ENCODE measurements at regions not wholly inside any gene's neighbourhood (a gene's known extent, or its start where the extent isn't known, plus 50 kb on each side); places are given as distances from the start of the nearest gene placed in this dataset.

DNA sequence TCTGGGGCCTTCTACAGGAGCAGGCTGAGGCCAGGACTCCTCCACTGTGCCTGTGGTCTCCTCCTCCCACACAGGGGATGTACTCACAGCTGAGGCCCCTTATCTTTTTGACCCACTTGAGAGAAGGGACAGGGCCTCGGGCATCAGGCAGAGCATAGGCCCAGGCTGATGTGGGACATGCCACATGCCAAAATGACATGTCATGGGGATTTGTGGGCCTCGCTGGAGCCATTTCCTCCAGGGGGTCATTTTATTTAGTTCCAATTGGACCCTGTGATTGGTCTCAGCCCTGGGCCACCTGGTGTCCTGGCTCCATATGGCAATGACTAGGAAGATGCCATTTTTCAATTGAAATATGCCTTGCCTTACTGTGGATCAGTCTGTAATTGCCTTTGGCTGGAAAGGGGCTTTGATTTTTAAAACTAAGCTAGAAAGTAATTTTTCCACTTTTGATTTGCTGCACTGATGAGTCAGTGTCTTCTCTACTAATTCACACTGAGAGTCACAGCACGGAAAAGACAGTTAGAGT lies 171.1 kb upstream of the NAV2 start:
- ChIA-PET POLR2A (no interaction called here), CTCF (interaction anchor here (1.6 to 1.7 kb wide), 2 partner anchors 13 to 283 kb away, joined by 3 to 5 read pairs; no protein-coding TSS in a partner anchor)
- Histone ChIP-seq H2AFZ (ENCODE audit: low read depth, low read length) (no peak overlapping the region), H3K9ac (replicated peaks; ENCODE audit: extremely low read depth, insufficient read depth, low read length) (no peak overlapping the region), H3K4me2 (ENCODE audit: insufficient read depth, low read length) (no peak overlapping the region), H3K9me1 (replicated peaks; ENCODE audit: control insufficient read depth, extremely low read depth, insufficient read depth, low read length) (no peaks in the 10 kb centered on the region), H3K9me3 (replicated peaks; ENCODE audit: control insufficient read depth, insufficient read depth, low read length) (no peaks in the 10 kb centered on the region), H3K4me3 (replicated peaks in 1 of 3; ENCODE audit: insufficient read depth in 1 of 3, low read depth in 1 of 3, low read length in 3 of 3) (no peak overlapping the region), H3K27ac (ENCODE audit: insufficient read depth, low read depth, low read length) (no peak overlapping the region), H3K79me2 (ENCODE audit: control insufficient read depth, insufficient read depth, low read length) (no peaks in the 10 kb centered on the region), H4K20me1 (replicated peaks; ENCODE audit: control insufficient read depth, extremely low read depth, insufficient read depth, low read length) (no peaks in the 10 kb centered on the region), H3K36me3 (ENCODE audit: control insufficient read depth in 2 of 2, extremely low read depth in 1 of 2, insufficient read depth in 2 of 2, low read length in 2 of 2) (no peaks in the 10 kb centered on the region), H3K27me3 (ENCODE audit: control insufficient read depth in 2 of 2, insufficient read depth in 2 of 2, low read length in 2 of 2) (peaks cover 0 to 5% of the 10 kb centered on the region in 2 experiments), H3K4me1 (ENCODE audit: control insufficient read depth, extremely low read depth, insufficient read depth, low read length) (no peaks in the 10 kb centered on the region)
- no peak for FAIRE-seq
- dilution Hi-C loops (cut with MboI; ENCODE audit: extremely low pct_ligation_motif_present, low sequenced_read_pairs) (no loop called here), intact Hi-C loops (cut with micrococcal nuclease) (no loop called here)
- TF ChIP-seq, protein P1, sequence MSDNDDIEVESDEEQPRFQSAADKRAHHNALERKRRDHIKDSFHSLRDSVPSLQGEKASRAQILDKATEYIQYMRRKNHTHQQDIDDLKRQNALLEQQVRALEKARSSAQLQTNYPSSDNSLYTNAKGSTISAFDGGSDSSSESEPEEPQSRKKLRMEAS (IDR thresholded peaks at IDR 0.05; ENCODE audit: insufficient read depth, insufficient read length): no peak
- TF ChIP-seq EZH2 (IDR thresholded peaks at IDR 0.05; ENCODE audit: borderline replicate concordance, low read depth, low read length, severe bottlenecking) (no peak), POLR2A (IDR thresholded peaks at IDR 0.05; ENCODE audit: low read depth, low read length) (no peak), GATA2 (IDR thresholded peaks at IDR 0.05; ENCODE audit: insufficient read depth, insufficient read length, low read depth, low read length) (no peak), POLR2AphosphoS5 (IDR thresholded peaks at IDR 0.05; ENCODE audit: insufficient read depth, low read depth, low read length) (no peak), JUN (IDR thresholded peaks at IDR 0.05; ENCODE audit: borderline replicate concordance, insufficient read depth, insufficient read length, low read depth) (no peak), MYC (IDR thresholded peaks at IDR 0.05; ENCODE audit: low read depth, low read length) (no peak), FOS (IDR thresholded peaks at IDR 0.05; ENCODE audit: borderline replicate concordance, insufficient read depth, low read length) (no peak)
- TF ChIP-seq, protein P2, sequence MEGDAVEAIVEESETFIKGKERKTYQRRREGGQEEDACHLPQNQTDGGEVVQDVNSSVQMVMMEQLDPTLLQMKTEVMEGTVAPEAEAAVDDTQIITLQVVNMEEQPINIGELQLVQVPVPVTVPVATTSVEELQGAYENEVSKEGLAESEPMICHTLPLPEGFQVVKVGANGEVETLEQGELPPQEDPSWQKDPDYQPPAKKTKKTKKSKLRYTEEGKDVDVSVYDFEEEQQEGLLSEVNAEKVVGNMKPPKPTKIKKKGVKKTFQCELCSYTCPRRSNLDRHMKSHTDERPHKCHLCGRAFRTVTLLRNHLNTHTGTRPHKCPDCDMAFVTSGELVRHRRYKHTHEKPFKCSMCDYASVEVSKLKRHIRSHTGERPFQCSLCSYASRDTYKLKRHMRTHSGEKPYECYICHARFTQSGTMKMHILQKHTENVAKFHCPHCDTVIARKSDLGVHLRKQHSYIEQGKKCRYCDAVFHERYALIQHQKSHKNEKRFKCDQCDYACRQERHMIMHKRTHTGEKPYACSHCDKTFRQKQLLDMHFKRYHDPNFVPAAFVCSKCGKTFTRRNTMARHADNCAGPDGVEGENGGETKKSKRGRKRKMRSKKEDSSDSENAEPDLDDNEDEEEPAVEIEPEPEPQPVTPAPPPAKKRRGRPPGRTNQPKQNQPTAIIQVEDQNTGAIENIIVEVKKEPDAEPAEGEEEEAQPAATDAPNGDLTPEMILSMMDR (IDR thresholded peaks at IDR 0.05; ENCODE audit: extremely low read depth in 1 of 2, insufficient read depth in 1 of 2, low read depth in 1 of 2, low read length in 2 of 2): no peak
- no TSS peak for BruUV-seq (replicated peaks)
- DNase-seq (ENCODE audit: low read depth, low spot score): no peak

Data from endothelial cell of umbilical vein (primary cell).